ENCODE measurements at regions not wholly inside any gene's neighbourhood (a gene's known extent, or its start where the extent isn't known, plus 50 kb on each side); places are given as distances from the start of the nearest gene placed in this dataset.
"Not testable (repeated sequence)": the region's sequence is repeated elsewhere in the genome, so short reads cannot be mapped to it uniquely, and the experiment has no call there.

GRCh38 chr1:166695834-166696233, 143.4 kb upstream of the POGK start:
- not testable (repeated sequence) for DNase-seq (ENCODE audit: low spot score)

DNA sequence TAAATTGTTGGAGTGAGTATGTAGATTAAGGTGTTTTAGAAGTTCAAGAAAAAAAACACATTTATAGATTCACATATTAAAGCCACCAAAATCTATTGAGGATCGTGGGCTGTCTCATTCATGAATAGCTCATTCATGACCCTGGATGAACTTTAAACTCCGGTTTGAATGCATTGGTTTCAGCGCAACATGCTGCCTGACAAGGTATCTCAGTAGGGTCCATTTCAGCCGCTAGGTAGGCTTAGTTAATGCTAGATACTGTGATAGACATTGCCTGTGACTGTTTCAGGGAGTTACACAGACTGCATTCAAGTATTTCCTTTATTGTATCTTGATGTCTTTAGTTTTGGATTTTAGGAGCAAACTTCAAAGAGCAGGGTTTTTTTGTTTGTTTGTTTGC, 140.5 kb upstream of the POGK start:
- DNase-seq (ENCODE audit: low spot score) = no peak

- DNase-seq (ENCODE audit: low spot score) = no peak
Observed at GRCh38 chr1:166699613-166700012, 139.7 kb upstream of the POGK start.

DNA sequence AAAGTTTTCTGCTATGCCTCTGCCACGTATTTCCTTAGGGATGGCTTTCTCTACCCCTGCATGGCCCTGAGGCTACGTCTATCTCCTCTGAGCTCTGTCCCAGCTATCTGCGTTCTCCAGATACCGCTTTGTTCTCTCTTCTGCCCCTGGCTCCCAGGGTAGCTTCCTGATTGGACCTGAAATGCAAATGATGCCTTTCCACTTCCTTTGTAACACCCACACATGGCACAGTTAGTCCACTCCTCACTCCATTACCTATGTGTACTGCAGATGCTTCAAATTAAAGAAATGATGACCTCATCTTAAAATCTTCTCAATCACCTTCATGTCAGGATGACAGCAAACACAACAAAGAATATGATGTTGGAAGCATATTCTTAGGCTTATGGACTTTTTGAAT, 138.6 kb upstream of the POGK start:
- DNase-seq (ENCODE audit: low spot score) = no peak

DNA sequence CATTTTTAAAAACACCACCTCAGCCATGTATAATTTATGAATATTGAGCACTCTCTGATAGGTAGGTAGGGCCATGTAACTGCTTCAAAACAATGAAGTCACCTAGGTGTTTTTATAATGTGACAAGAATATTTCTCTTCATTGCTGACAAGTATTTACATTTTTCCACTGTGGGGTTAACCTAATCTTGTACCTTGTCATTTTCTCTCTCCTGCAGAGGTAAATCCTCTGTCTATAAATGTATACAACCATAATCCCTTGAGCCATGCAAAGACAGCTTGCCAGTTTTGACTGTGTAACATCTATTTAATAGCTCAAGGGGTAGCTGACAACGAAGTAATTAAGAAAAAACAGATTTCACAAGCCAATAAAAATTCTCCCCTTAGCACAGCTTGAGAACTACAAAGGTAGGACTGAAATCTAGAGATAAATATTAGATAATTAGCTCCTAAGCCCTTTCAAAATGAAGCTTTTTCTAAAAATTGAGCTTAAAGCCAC, 137.6 kb upstream of the POGK start:
- no peak for DNase-seq (ENCODE audit: low spot score)

DNA sequence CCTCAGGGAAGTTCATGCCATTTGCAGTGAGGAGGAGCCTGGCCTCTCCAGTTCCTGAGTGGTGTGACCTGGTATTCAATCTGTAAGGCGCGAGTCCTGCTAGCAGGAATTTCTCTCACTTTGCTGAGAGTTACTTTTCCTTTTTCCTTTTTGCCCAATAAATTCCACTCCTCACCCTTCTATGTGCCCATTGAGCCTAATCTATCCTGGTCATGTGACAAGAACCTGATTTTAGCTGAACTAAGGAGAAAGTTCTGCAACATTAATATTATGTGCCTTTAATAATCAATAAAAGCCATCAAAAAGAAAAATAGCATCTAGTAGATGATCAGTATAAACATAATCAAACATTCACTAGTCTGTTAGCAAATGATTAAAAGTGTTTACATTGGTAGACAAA, 136.1 kb upstream of the POGK start:
- DNase-seq (ENCODE audit: low spot score) = no peak

DNA sequence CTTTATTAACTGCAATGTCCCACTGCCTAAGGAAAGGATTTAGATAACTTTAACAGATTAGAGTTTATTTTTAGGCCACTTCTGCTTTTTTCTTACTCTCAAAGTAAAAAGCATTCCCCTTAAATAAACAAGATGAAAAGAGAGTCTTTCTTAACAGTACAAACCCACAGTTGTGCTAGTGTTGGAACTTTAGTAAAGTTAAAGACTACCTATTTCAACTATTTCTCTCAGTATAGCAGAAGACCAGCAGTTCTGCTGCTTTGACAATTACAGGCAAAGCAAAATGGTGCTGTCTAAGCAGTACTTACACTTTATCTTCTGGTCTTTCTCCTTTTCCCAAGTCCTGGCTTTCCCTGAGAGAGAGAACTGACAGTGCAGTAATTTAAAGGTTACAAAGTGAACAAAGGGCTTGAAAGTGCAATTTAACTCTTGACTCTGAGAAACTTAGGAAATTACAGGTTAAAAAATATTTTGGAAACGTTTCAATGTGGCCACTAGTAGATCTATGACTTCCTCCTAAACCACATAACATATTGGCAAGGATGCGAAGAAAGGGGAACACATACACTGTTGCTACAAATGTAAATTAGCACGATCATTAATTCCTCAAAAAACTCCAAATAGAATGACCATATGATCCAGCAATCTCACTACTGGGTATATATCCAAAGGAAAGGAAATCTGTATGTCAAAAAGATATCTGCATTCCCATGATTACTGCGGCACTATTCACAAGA, 135.4 kb upstream of the POGK start:
- no peak for DNase-seq (ENCODE audit: low spot score)

GRCh38 chr1:166705376-166706289, 133.6 kb upstream of the POGK start:
- no peak for DNase-seq (ENCODE audit: low spot score)

- DNase-seq (ENCODE audit: low spot score) = no peak
Observed at GRCh38 chr1:166716620-166717019, 122.7 kb upstream of the POGK start.

GRCh38 chr1:166721145-166721544, 118.1 kb upstream of the POGK start:
- peak; percentile 1 for DNase-seq (ENCODE audit: low spot score)

- DNase-seq (ENCODE audit: low spot score) = no peak
Observed at GRCh38 chr1:166730299-166730888, 108.9 kb upstream of the POGK start.

GRCh38 chr1:166738140-166738539, 101.1 kb upstream of the POGK start:
- no peak for DNase-seq (ENCODE audit: low spot score)

DNA sequence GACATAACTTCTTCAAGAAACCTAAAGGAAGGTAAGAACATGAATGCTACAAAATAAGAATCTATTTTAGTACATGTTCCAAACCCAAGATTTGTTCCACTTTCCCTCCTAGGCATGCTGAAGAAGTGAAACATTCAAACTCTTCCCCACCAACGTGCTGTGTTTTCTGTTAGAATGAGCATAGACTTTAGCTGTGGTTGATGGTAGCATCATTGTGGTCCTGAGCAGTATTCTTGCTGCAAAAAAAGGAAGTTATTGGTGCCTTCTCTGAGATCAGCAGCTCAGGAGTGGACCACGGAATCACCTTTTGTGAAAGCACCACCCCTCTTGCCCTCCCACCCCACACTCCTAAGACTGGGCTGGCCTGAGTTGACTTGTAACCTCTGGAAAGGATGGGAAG, 100.4 kb upstream of the POGK start:
- DNase-seq (ENCODE audit: low spot score) = no peak

GRCh38 chr1:166740668-166741276, 98.5 kb upstream of the POGK start:
- no peak for DNase-seq (ENCODE audit: low spot score)

GRCh38 chr1:166763318-166763717, 76.0 kb upstream of the POGK start:
- no peak for DNase-seq (ENCODE audit: low spot score)

DNA sequence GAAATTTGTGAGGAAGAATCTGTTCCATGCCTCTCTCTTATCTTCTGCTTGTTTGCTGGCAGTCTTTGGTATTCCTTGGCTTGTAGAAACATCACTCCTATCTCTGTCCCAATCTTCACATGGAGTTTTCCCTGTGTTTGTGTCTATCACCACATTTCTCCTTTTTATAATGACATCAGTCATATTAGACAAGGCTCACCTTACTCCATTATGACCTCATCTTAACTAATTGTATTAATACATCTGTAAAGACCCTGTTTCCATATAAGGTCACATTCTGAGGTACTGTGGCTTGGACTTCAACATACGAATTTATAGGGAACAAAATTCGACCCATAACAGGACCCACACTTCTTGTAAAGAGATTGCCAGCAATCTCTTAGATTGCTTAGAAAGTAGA, 72.3 kb upstream of the POGK start:
- DNase-seq (ENCODE audit: low spot score) = no peak

DNA sequence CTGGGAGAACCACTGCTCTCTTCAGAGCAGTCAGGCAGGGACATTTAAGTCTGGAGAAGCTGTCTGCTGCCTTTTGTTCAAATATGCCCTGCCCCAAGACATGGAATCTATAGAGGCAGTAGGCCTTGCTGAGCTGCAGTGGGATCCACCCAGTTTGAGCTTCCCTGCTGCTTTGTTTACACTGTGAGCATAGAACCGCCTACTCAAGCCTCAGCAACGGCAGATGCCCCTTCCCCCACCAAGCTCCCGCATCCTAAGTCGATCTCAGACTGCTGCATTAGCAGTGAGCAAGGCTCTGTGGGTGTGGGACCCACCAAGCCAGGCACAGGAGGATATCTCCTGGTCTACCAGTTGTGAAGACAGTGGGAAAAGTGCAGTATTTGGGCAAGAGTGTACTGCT, 54.6 kb upstream of the POGK start:
- not testable (repeated sequence) for DNase-seq (ENCODE audit: low spot score)

- no peak for DNase-seq (ENCODE audit: low spot score)
Observed at GRCh38 chr1:166785987-166786386, 53.3 kb upstream of the POGK start.

DNA sequence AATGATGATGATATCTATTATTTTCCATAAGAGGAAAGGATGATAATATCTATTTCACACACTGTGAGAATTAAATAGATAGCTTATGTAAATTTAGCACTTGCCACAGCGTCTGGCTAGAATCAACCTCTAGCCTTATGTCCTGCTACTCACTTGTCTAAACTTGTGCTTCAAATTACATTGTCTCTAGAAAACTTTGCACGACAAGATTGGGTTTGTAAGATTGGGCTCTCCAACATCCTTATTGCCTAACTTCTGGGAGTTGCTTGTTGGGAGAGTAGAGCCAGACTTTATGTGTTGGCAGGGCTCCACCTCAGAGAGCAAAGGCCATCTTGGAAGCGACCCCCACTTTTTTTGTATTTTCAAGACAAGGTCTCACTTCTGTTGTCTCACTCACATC, 50.0 kb upstream of the POGK start:
- no peak for DNase-seq (ENCODE audit: low spot score)
